CD14-positive monocyte (primary cell): ENCODE measurements at regions not wholly inside any gene's neighbourhood (a gene's known extent, or its start where the extent isn't known, plus 50 kb on each side); places are given as distances from the start of the nearest gene placed in this dataset.

ENCODE experiments used
- DNase-seq, 3 donors: peaks; one replicate each; pipeline ENCODE4 v3.0.0-alpha.2; 2011 to 2022
- H2AFZ ChIP-seq: 2 replicates; pipeline ENCODE4 v1.6.0; 2012; ENCODE audit warnings: mild to moderate bottlenecking, low read depth, low read length, inconsistent platforms; ENCODE audit not compliant: insufficient read depth, poor library complexity, severe bottlenecking
- H3K27ac ChIP-seq, 2 donors: 1 replicate in 1 of 2; 2 replicates in 1 of 2; pipeline ENCODE4 v1.5.1; 2012 to 2013; ENCODE audit warnings: low read length in 2 of 2, control low read depth in 1 of 2, inconsistent platforms in 1 of 2, low read depth in 1 of 2, mild to moderate bottlenecking in 1 of 2
- H3K27me3 ChIP-seq, 2 donors: one replicate each; pipeline versions ENCODE4 v1.6.0 to v1.6.1; 2011 to 2013; ENCODE audit warnings: low read length in 2 of 2; ENCODE audit not compliant: control insufficient read depth in 2 of 2, insufficient read depth in 2 of 2
- H3K36me3 ChIP-seq, 2 donors: replicated peaks in 1 of 2; 1 replicate in 1 of 2; 2 replicates in 1 of 2; pipeline versions ENCODE4 v1.5.1 to v1.6.1; 2012 to 2013; ENCODE audit warnings: low read length in 2 of 2, control low read depth in 1 of 2, inconsistent platforms in 1 of 2, mild to moderate bottlenecking in 1 of 2; ENCODE audit not compliant: insufficient read depth in 2 of 2, control insufficient read depth in 1 of 2
- H3K4me1 ChIP-seq, 2 donors: 1 replicate in 1 of 2; 2 replicates in 1 of 2; pipeline versions ENCODE4 v1.5.1 to v1.6.1; 2012 to 2013; ENCODE audit warnings: low read length in 2 of 2, control low read depth in 1 of 2, inconsistent platforms in 1 of 2, mild to moderate bottlenecking in 1 of 2, moderate library complexity in 1 of 2; ENCODE audit not compliant: insufficient read depth in 2 of 2, control insufficient read depth in 1 of 2
- H3K4me2 ChIP-seq: replicated peaks from 2 replicates; pipeline ENCODE3; 2012; ENCODE audit warnings: low read length, moderate library complexity, mild to moderate bottlenecking; ENCODE audit not compliant: poor library complexity, severe bottlenecking; ENCODE audit errors: extremely low read depth
- H3K4me3 ChIP-seq, 3 experiments: fragments of 200-600 bp in 1 of 3; sonication (generic) in 1 of 3; replicated peaks in 1 of 3; 1 replicate in 2 of 3; 2 replicates in 1 of 3; pipeline ENCODE4 v1.5.1; 2011 to 2013; ENCODE audit warnings: low read length in 3 of 3, mild to moderate bottlenecking in 3 of 3, control low read depth in 2 of 3, low read depth in 2 of 3, inconsistent platforms in 1 of 3, moderate library complexity in 1 of 3
- H3K79me2 ChIP-seq: 2 replicates; pipeline ENCODE4 v1.6.0; 2012; ENCODE audit warnings: mild to moderate bottlenecking, control low read depth, inconsistent platforms, low read length, moderate library complexity; ENCODE audit not compliant: insufficient read depth
- H3K9ac ChIP-seq: 2 replicates; pipeline ENCODE4 v1.6.0; 2017; ENCODE audit warnings: low read length, mild to moderate bottlenecking; ENCODE audit not compliant: insufficient read depth, poor library complexity, severe bottlenecking
- H3K9me3 ChIP-seq, 2 donors: replicated peaks in 1 of 2; 1 replicate in 1 of 2; 2 replicates in 1 of 2; pipeline versions ENCODE4 v1.5.1 to v1.6.1; 2012 to 2013; ENCODE audit warnings: low read length in 2 of 2, control low read depth in 1 of 2; ENCODE audit not compliant: control insufficient read depth in 1 of 2, insufficient read depth in 1 of 2
- H4K20me1 ChIP-seq: 2 replicates; pipeline ENCODE4 v1.6.0; 2012; ENCODE audit warnings: mild to moderate bottlenecking, low read length, control low read depth, moderate library complexity; ENCODE audit not compliant: insufficient read depth
- H3K27ac Mint-ChIP-seq, 7 donors: one replicate each; pipeline ENCODE4 v1.8.0; 2020; ENCODE audit warnings: mild to moderate bottlenecking in 7 of 7, mixed read lengths in 7 of 7, moderate library complexity in 6 of 7, inconsistent platforms in 2 of 7
- H3K27me3 Mint-ChIP-seq, 3 donors: one replicate each; pipeline ENCODE4 v1.8.0; 2021 to 2022; ENCODE audit warnings: low read depth in 3 of 3, mild to moderate bottlenecking in 3 of 3, mixed read lengths in 3 of 3, moderate library complexity in 3 of 3, inconsistent platforms in 1 of 3
- H3K36me3 Mint-ChIP-seq, 2 donors: one replicate each; pipeline ENCODE4 v1.8.0; 2020; ENCODE audit warnings: mixed read lengths in 2 of 2, inconsistent platforms in 1 of 2, mild to moderate bottlenecking in 1 of 2
- H3K4me1 Mint-ChIP-seq: one replicate; pipeline ENCODE4 v1.8.0; 2020; ENCODE audit warnings: mild to moderate bottlenecking, mixed read lengths
- H3K4me3 Mint-ChIP-seq, 2 donors: one replicate each; pipeline ENCODE4 v1.8.0; 2020; ENCODE audit warnings: mild to moderate bottlenecking in 2 of 2, mixed read lengths in 2 of 2, moderate library complexity in 1 of 2
- H3K9me3 Mint-ChIP-seq, 7 donors: one replicate each; pipeline ENCODE4 v1.8.0; 2020 to 2022; ENCODE audit warnings: mixed read lengths in 7 of 7, mild to moderate bottlenecking in 6 of 7, moderate library complexity in 6 of 7, inconsistent platforms in 2 of 7
- CTCF ChIP-seq: fragments of 200-600 bp; IDR thresholded peaks from one replicate; pipeline ENCODE4 v1.8.0; 2022; ENCODE audit warnings: antibody characterized with exemption, mild to moderate bottlenecking
- WGBS: methylation state at CpG from one replicate; pipeline ENCODE4 v1.1.5; 2013; ENCODE audit warnings: missing lambda C conversion rate; ENCODE audit not compliant: insufficient coverage; 5-methylcytosine and 5-hydroxymethylcytosine counted together
- intact Hi-C, 2 donors: fragments of 100-400 bp; cut with micrococcal nuclease; formaldehyde crosslinking; loops; one replicate each; pipeline versions ENCODE4 v1.15.0 to v1.15.1; 2023

DNA sequence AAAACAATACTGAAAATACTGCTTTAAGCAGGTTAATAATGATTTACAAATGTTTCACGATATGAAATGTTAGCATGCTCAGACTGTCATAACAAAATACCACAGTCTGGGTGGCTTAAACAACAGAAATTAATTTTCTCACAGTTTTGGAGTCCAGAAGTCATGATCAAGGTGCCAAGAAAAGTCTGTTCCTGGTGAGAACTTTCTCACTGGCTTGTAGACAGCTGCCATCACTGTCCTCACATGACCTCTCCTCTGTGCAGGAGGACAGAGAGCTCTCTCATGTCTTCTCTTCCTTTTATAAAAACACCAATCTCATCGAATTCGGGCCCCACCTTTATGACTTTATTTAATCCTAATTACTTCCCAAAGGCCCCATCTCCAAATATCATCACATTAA, 426.7 kb downstream of the KLHL13 start:
- DNase-seq: no peak
- intact Hi-C loops: no loop called here
- H3K27me3 ChIP-seq: no peaks in the 10 kb centered on the region
- Mint-ChIP-seq H3K27me3 (no peaks in the 10 kb centered on the region), H3K27ac (no peak overlapping the region), H3K9me3 (peaks cover 0 to 4% (median 0%) of the 10 kb centered on the region in 7 donors), H3K4me1 (no peaks in the 10 kb centered on the region), H3K4me3 (no peak overlapping the region), H3K36me3 (no peaks in the 10 kb centered on the region)
- H3K27ac ChIP-seq: no peak overlapping the region
- H3K4me1 ChIP-seq: no peaks in the 10 kb centered on the region
- H3K4me2 ChIP-seq: no peak overlapping the region
- no peak overlapping the region for H2AFZ ChIP-seq
- no peaks in the 10 kb centered on the region for H4K20me1 ChIP-seq
- no CpG with 5 or more reads among the region's 3 CpGs for WGBS
- no peaks in the 10 kb centered on the region for H3K79me2 ChIP-seq
- no peak overlapping the region for H3K9ac ChIP-seq
- peaks cover 0 to 4% of the 10 kb centered on the region in 2 donors for H3K9me3 ChIP-seq
- H3K36me3 ChIP-seq: no peaks in the 10 kb centered on the region
- no peak overlapping the region for H3K4me3 ChIP-seq
- no peak for TF ChIP-seq CTCF

- TF ChIP-seq CTCF: no peak
- no peaks in the 10 kb centered on the region for H3K4me1 ChIP-seq
- peaks cover 0 to 4% (median 0%) of the 10 kb centered on the region in 7 donors for H3K9me3 Mint-ChIP-seq
- no peak overlapping the region for H2AFZ ChIP-seq
- no peak overlapping the region for H3K4me3 Mint-ChIP-seq
- H3K27ac ChIP-seq: no peak overlapping the region
- H3K4me1 Mint-ChIP-seq: no peaks in the 10 kb centered on the region
- H3K9me3 ChIP-seq: no peaks in the 10 kb centered on the region
- H3K79me2 ChIP-seq: no peaks in the 10 kb centered on the region
- H3K27me3 ChIP-seq: no peaks in the 10 kb centered on the region
- no peaks in the 10 kb centered on the region for H3K36me3 Mint-ChIP-seq
- H3K27me3 Mint-ChIP-seq: peaks cover 0 to 3% (median 0%) of the 10 kb centered on the region in 3 donors
- no peaks in the 10 kb centered on the region for H3K36me3 ChIP-seq
- intact Hi-C loops: no loop called here
- H3K4me3 ChIP-seq: no peak overlapping the region
- no peaks in the 10 kb centered on the region for H4K20me1 ChIP-seq
- WGBS: no CpG with 5 or more reads among the region's 1 CpG
- no peak overlapping the region for H3K9ac ChIP-seq
- H3K27ac Mint-ChIP-seq: no peak overlapping the region
- DNase-seq: no peak
- H3K4me2 ChIP-seq: no peak overlapping the region
Observed at GRCh38 chrX:117680286-117680685, 436.3 kb downstream of the KLHL13 start.
